ENCODE measurements at regions not wholly inside any gene's neighbourhood (a gene's known extent, or its start where the extent isn't known, plus 50 kb on each side); places are given as distances from the start of the nearest gene placed in this dataset.

GRCh38 chr15:31151301-31152233 lies 50.0 kb upstream of the TRPM1 start:
- no peak for DNase-seq (ENCODE audit: low read depth in 4 of 4, low spot score in 2 of 4)

DNA sequence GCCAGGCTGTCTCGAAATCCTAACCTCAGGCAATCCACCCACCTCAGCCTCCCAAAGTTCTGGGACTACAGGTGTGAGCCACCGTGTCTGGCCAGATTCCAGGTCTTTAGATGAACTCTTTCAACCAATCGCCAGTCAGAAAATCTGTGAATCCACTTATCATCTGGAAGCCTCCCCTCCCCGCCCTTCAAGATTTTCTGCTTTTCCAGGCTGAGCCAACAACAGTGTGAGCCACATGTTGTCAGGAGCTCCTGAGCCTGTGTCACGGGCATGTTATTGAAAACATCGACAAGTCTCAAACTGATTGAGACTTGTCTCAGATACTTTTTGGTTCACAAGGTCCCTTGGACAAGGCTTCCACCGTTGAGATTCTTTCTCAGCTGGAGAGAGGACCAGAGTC lies 52.0 kb upstream of the TRPM1 start:
- no peak for DNase-seq (ENCODE audit: low read depth in 4 of 4, low spot score in 2 of 4)

GRCh38 chr15:31155151-31155550 lies 53.6 kb upstream of the TRPM1 start:
- DNase-seq (ENCODE audit: low read depth in 4 of 4, low spot score in 2 of 4): no peak

DNA sequence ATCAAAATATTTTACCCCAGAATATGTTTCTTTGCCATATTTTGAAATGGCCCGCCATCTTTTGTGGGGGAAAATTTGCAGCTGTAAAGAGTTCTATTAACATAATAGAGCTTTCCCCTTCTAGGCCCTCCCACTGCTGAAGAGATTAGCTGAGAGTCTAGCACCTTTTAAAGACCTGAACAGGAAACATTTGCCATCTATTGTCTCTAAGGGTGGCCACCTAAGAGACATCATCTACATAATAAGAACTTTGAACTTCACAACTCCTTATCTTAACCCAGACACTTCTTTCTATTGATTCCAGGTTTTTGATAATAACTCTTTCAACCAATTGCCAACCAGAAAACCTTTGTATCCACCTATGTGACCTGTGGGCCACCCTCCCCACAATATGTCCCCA lies 54.7 kb upstream of the TRPM1 start:
- no peak for DNase-seq (ENCODE audit: low read depth in 4 of 4, low spot score in 2 of 4)

DNA sequence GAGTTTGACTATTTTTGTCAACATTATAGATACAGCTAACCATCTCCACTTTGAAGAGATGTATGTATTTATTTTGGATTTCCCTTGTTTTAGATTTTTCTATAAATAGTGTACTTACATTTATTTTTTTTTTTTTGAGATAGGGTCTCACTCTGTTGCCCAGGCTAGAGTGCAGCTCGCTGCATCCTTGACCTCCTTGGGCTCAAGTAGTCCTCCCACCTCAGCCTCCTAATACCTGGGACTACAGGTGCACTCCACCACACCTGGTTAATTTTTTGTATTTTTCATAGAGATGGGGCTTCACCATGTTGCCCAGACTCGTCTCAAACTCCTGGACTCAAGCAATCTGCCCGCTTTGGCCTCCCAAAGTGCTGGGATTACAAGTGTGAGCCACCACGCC lies 55.3 kb upstream of the TRPM1 start:
- DNase-seq (ENCODE audit: low read depth in 4 of 4, low spot score in 2 of 4): no peak

- DNase-seq (ENCODE audit: low read depth in 4 of 4, low spot score in 2 of 4): no peak
These were observed 56.1 kb upstream of the TRPM1 start for GRCh38 chr15:31157644-31158069.

DNA sequence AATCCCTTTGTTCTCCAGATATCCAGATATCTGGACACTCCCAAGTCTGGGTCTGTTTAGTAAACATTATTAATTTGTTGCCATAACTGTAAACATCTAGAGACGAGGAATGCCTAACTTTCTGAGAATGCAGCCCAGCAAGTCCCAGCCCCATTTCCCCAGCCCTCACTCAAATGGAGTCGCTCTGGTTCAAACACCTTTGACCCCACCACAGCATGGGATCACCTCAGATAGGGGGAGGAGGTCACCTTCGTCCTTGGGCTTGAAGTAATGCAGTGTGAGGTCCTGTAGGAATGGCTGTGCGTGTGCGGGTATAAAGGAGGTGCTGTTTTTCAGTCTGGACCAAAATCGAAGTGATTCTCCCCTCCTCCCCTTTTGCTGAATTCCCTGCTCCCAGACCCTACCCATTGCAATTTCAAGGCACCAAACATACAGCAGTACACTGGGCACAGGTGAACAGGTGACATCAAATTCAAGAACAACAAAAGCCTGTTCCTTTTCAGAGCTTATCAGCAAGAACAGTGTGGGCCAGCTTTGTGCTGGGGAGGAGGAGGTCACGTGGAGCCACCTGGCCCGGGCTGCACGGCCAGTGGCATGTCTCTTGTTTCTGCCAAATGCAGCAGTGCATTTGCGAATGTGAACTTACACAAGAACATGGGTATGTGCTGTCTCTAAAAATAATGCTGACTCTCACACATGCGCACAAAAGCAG lies 57.5 kb upstream of the TRPM1 start:
- no peak for DNase-seq (ENCODE audit: low read depth in 4 of 4, low spot score in 2 of 4)

DNA sequence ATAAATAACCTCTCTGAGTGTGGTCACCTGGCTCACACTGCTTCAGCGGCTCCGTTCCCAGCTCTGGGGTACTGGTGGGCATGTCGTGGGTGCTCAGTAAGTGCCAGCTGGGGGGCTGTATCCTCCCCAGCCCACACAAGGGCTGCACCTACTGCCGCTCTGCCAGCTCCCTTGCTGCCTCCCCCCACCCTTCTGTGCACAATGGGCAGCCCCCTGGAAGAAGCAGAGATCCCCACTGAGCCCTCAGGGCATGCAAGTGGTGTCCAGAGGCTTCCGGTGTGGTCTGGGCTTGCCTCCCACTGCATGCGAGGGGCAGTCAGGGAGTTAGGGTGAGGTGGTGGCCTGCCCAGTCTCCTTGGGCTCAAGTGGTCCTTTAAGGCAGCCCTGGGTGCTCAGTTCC lies 58.3 kb upstream of the TRPM1 start:
- no peak for DNase-seq (ENCODE audit: low read depth in 4 of 4, low spot score in 2 of 4)

DNA sequence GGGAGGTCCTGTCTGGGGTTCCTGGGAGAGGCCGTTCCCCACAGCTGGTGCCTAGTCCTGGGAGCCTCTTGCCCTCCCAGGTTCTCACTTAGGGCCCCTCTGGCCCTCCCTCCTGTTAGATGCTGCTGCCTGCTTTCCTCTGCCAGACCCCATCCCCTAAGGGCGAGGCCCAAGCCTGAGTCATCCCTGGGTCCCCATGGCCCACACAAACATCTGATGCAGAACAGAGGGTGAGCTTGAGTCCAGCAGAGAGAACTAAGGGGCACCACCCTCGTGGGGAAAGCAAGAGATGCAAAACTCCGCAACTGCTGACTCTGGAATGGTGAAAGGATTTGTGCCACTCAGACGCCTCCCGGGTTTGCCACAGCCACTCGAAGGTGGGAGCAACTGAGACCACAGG lies 58.8 kb upstream of the TRPM1 start:
- no peak for DNase-seq (ENCODE audit: low read depth in 4 of 4, low spot score in 2 of 4)

GRCh38 chr15:31160740-31161495 lies 59.4 kb upstream of the TRPM1 start:
- no peak for DNase-seq (ENCODE audit: low read depth in 4 of 4, low spot score in 2 of 4)

DNA sequence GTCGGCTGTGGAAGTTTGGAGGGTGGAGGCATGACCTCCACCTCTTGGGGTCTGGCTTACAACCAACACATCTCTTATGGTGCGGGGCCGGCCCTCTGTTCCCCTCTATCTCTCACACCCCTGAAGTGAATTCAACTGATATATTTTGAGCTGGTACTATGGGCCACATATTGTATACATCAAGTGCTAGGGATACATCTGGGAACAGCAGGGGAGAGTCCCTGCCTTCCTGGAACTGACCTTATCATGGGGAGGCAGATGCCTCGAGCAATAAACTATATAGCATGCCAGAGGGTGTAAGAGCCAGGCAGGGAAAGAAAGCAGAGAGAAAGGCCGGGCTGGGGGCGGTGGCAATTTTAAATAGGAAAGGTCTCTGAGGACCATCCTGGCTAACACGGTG lies 60.4 kb upstream of the TRPM1 start:
- no peak for DNase-seq (ENCODE audit: low read depth in 4 of 4, low spot score in 2 of 4)

GRCh38 chr15:31162721-31163510 lies 61.4 kb upstream of the TRPM1 start:
- DNase-seq (ENCODE audit: low read depth in 4 of 4, low spot score in 2 of 4): no peak

- DNase-seq (ENCODE audit: low read depth in 4 of 4, low spot score in 2 of 4): no peak
These were observed 62.4 kb upstream of the TRPM1 start for GRCh38 chr15:31163769-31164572.

GRCh38 chr15:31164573-31164912 lies 63.0 kb upstream of the TRPM1 start:
- DNase-seq (ENCODE audit: low read depth in 4 of 4, low spot score in 2 of 4): no peak

DNA sequence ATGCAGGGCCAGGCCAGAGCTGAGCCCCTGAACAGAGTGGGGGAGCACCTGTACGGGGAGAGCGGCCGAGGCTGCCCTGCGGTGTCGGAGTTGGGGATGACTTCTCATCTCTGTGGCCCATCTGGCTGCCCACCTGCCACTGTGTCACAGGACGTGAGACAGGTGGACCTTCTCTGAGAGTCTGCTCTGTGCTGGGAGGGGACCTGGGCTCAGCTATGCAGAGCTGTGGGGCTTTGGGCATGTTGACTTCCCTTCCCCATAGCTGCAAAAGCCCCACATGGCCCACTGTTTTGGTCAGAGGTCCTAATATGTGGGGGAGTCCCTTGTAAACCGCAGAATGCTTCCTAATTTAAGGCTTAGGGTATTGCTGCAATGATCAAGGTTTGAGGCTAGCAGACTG lies 68.0 kb upstream of the TRPM1 start:
- DNase-seq (ENCODE audit: low read depth in 4 of 4, low spot score in 2 of 4): no peak

DNA sequence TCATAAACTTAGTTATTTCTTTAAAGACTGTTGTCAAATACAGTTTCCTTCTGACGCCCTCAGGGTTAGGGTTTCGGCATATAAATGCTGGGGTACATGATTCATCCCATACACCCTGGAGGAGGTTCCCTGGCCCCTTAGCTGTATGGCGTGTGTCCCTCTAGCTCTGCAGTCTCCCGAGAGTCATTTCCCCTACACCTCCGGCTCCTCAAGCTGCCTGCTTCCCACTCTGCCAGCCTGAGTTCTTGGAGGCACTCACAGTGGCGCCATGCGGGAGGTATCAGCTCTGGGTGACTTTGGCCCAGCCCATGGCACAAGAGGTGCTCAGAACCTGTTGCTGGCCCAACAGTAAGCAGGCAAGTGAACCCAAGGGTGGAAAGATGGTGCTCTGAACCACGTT lies 70.2 kb upstream of the TRPM1 start:
- DNase-seq (ENCODE audit: low read depth in 4 of 4, low spot score in 2 of 4): no peak

- no peak for DNase-seq (ENCODE audit: low read depth in 4 of 4, low spot score in 2 of 4)
These were observed 71.1 kb upstream of the TRPM1 start for GRCh38 chr15:31172606-31173005.

- no peak for DNase-seq (ENCODE audit: low read depth in 4 of 4, low spot score in 2 of 4)
These were observed 72.4 kb upstream of the TRPM1 start for GRCh38 chr15:31173790-31174450.

DNA sequence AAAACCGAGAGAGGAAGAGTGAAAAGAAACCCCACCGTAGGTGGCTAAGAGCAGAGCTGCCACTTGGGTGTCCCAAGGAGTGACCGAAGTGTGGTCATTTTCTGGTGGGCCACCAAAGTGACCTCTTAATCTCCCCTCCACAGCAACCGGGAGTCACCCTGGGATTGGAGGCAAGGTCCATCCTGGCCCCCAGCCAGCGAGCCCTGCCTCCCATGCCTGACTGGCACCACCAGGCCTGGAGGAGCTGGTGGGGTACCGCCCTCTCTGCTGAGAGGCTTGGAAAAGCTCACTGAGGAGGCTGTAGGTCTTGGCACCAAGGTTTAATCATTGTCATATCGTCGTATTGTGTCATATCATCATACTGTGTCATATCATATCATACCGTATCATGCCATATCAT lies 74.0 kb upstream of the TRPM1 start:
- no peak for DNase-seq (ENCODE audit: low read depth in 4 of 4, low spot score in 2 of 4)
